HG02981 (cell line): ENCODE measurements at regions not wholly inside any gene's neighbourhood (a gene's known extent, or its start where the extent isn't known, plus 50 kb on each side); places are given as distances from the start of the nearest gene placed in this dataset.
"Not testable (repeated sequence)": the region's sequence is repeated elsewhere in the genome, so short reads cannot be mapped to it uniquely, and the experiment has no call there.

Source experiments
- ATAC-seq: cut with Tn5 transposase; IDR thresholded peaks from one replicate; pipeline ENCODE4 v1.9.1; 2021; ENCODE audit warnings: mild to moderate bottlenecking, moderate library complexity; ENCODE audit not compliant: unreplicated experiment

DNA sequence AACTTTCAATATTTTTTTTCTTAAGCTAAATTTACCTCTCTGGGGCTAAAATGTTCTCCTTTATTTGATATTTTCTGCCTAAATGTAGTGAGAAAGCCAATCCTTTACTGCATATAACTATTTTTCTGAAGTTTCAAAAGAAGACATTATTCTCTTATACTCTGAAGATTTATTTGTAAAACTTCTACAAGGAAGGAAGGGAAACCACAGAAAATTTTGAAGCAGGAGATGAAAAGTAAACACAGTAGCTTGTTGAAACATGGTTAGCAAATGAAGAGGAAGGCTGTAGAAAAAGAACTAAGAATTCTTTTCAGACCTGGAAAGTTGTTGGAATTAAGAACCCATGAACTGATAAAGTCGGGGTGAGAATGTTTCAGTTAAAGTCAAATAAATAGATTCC, 330.3 kb downstream of the HGF start:
- no peak for ATAC-seq

DNA sequence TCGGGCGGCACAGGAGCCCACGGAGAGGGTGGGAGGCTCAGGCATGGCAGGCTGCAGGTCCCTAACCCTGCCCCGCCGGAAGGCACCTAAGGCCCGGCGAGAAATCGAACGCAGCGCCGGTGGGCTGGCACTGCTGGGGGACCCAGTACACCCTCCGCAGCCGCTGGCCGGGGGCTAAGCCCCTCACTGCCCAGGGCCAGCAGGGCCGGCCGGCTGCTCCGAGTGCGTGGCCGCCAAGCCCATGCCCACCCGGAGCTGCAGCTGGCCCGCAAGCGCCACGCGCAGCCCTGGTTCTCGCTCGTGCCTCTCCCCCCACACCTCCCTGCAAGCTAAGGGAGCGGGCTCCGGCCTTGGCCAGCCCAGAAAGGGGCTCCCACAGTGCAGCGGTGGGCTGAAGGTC, 332.7 kb downstream of the HGF start:
- ATAC-seq = not testable (repeated sequence)

DNA sequence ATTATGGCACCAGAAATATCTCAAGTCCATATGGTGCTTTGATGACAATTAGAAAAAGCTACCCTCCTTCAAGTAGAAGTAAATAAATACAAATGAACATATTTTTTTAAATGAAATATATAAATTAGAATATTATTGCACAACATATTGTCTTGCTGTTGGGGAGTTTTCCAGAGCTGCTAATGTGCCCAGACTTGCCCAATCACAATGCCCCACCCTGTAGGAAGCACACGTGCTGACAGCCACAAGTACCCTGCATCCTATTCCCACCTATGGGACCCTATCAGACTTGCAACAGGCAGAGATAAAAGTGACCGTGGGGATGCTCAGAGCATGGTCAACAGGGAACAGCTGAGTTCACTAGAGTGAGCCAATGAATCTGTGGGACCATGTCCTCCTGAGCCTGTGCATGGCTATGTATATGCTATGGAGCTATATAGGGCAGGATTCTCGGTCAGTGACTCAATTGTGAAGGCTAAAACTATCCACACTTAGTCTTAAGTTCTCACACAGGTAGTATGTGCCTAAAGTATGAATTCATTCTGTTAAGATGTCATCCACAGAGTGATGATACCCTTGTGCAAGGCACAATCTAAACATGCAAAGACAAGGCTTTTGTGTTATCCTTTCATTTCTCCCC, 336.0 kb downstream of the HGF start:
- ATAC-seq = no peak

DNA sequence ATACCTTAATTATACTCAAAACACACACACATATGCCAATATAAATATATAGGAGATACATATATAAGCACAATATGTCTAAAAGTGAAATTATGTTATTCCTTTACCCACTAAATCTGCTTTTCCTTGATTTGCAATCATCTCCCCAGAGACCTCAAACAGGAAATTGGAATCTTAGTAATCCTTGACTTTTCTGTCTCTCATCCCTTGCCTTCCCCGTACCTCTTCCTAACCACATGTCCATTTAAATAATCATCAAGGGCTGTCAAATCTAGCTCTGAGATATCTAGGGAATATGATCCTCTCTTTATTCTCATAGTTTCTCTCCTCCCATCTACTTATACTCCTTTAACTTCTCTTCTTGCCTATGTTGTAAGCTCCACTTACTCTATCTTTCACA, 336.6 kb downstream of the HGF start:
- no peak for ATAC-seq

DNA sequence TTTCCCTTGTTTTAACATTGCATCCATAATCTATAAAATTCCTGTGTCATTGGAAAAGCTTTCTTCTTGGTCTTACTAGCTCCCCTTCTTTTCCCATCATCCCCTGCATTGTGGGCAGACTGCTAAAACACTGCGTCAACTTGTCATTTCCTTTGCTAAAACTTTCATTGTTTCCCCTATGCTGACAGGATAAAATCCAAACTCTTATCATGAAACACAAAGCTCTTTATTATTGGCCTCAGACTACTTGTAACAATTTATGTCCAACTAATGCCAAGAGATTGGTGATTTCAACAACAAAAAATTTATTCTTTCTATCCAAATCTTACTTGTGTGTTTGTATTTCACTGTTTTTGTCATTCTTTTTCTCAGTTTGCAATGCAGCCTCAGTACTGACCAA, 339.1 kb downstream of the HGF start:
- no peak for ATAC-seq

DNA sequence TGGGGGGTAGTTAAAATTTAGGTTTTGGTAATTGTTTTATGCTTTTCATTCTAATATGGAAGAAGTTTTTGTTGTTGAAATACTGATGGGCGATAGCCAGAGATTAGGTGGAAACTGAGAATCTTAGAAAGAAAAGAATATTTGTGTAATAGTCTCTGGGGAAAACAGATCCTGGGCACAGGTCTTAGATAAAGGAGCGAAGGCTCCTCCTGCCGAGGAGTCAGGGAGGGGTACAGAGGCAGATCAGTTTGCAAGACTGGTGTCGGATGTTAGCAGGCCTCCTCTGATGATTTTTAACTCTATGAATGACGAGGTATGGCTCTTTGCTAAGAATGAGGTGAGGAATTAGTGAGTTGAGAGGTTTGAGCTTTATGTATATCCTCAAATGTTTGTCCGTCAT, 339.7 kb downstream of the HGF start:
- no peak for ATAC-seq

DNA sequence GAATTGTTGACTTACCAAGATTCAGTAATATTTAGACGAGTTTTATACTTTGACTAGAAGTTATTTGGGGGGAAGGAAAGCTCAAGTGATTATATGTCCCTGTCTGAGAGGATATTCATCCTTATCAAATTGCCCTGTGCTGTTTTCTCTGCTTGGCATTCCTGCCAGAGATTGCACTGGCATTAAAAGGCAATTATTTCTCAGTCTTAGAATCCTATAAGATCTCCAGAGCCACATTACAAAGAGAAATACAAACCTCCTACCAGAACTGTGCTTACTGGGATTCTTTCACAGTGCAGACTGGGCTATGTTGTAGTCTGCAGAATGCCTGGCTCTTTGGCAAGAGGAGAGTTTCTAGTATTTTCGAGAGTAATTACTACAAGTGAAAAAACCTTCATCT, 342.4 kb downstream of the HGF start:
- no peak for ATAC-seq

DNA sequence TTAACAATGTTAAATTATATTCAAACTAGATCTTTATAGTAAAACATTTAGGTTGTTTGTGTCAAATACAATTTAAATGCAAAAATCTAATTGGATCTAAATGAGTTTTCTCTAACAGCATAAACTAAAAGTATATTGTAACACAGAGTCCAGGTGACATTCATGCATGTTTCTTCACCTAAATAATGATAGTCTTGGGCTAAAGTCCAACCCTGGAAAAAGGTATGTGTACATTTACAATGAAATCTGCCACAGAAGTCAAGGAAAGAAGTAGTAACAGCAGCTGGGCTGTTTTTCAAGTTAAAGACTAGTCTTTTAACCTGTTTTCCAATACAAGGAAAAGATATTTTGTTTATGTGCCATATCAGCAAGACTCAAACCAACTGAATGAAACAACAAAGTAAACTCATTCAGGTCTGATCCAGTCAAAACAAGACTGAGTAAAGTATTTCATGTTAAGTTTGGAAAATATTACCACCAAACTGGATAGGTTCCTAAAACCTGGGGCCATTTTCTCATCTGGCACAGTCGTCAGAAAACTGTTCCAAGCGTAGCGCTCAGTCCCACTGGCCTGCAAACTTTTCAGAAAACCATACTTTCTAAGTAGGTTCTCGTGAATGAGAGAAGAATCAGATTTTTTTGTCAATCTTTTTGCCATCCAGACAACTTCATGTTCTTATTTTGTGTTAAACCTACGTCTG, 349.2 kb downstream of the HGF start:
- no peak for ATAC-seq

DNA sequence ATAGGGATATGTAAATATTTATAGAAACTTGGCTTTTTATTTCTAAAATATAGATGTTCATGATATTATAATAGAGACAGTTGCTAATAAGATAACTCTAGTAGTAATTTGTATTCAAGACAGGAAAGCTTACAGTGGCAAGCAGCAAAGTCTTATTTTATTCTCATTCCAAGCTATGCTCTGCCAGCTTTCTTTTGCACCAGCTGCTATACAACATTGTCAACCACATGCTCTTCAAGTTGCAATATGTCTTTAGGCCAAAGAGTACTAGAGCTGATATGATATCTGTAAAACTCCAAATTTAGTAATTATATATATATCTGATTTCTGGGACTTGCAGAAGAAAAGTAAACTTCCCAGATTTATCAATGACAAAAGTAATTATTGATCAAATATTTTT, 350.1 kb downstream of the HGF start:
- no peak for ATAC-seq

DNA sequence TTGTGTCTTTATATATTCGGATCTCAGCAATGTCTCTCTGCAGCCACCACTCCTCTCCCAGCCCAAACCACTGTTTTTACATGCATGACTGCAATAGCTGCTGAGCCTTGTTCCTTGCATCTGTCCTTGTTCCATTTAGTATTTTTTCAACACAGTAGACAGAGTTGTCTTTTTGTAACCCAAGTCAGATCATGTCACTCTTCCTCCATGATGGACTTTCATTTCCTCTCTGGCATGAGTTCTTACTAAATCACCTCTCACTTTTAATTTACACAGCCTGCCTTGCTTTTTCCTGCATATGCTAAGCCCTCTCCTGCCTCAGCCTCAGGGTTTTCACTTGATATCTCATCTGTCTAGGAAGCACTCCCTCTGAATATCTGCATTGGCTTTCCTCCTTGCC, 353.2 kb downstream of the HGF start:
- ATAC-seq = no peak

DNA sequence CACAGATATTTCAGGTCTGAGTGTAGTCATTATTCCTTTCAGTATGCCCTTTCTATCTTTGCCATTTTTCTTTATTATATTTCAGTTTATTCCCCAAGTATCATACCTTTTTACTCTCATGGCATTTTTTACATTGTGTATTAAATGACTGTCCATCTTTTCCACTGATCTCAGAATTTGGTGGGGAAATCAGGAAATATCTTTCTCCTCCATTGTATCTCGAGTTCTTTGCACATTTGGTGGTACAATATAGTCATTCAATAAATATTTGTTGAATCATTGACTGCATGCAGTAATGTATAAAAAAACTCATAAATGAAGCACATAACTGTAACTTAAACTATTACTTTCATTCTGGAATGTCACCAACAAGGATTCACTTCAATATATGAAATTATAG, 354.7 kb downstream of the HGF start:
- ATAC-seq = no peak

DNA sequence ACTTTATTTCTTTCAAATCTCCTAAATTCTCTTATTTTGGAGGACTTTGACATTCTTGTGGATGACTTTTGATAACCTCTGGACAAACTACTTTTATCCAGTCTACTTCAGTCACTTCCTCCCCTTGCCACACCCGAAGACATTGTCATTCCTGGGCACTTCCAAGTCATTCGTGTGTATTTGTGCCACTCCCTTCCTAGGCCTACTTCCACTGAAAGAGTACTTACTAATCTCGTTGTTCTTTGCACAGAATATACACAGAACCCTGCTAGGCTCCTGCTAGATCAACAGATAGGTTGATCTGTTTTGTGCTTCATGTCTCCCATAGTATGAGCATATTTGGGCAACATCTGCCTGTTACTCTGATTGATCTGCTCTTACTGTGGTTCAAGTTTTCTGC, 355.4 kb downstream of the HGF start:
- no peak for ATAC-seq

DNA sequence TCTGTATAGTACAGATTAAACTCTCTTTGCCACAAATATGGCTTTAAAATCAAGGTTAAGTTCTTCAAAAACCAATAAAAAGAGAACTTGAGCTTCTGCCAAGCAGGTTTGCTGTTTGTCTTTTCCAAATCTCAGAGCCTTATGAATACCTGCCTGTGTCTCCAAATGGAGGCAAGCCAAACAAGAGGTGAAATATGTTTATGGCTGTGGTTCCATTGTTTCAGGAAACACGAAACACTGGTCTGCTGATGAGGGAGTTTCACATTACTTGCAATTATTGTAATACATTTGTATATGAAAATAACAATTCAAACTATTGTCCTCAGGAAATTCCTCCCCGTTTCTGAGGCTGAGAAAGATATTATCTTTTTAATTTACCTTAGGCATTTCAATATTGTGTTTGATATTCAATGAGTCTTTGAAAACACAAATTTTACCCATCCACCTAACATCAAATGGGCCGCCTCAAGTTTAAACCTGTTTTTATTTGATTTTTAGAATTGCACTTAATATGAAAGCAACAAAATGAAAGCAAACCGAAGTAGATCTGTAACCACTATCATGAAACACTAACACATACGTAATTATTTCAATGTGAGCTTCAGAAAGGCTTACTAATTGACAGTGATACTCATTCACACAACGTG, 359.3 kb downstream of the HGF start:
- no peak for ATAC-seq

DNA sequence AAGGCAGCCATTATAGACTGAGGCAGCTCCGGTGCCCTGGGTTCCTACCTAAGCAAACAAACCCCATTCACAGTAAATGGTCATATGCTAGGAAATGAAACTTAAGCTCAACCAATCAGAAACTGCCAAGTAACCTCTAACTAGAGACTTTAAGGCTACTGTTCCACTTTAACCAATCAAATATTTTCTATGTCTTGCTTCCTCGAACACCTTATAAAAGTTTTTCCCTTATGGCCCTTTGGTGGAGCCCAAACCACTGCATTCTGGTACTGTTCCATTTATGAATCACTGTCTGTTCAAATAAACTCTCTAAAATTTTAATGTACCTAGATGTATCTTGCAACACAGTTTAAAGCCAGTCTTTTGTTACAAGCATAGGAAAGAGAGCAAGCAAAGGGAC, 361.1 kb downstream of the HGF start:
- ATAC-seq = no peak

DNA sequence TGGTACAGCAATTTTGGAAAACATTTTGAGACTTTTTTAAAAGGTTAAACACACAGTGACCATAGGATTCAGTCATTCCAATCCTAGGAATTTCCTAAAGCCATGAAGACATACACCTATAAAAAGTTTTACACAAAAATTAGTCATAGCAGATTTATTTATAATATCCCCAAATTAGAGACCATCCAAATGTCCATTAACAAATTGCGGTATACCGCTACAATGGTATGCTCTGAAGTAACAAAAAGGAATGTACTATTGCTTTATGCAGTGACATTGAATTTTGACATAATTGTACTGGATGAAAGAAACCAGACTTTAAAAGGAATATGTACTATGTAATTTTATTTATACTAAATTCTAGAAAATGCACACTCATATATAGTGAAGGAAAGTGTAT, 362.8 kb downstream of the HGF start:
- no peak for ATAC-seq

DNA sequence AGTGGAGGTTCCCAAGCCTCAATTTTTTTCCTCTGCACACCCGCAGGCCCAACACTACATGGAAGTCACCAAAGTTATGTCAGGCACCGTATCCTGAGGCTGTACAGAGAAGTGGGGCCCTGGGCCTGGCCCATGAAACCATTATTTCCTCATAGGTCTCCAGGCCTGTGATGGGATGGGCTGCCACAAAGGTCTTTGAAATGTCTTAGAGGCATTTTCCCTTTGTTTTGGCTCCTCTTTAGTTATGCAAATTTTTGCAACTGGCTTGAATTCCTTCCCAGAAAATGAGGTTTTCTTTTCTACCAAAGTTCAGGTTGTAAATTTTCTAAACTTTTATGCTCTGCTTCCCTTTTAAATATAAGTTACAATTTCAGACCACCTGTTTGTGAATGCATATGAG, 365.2 kb downstream of the HGF start:
- no peak for ATAC-seq

DNA sequence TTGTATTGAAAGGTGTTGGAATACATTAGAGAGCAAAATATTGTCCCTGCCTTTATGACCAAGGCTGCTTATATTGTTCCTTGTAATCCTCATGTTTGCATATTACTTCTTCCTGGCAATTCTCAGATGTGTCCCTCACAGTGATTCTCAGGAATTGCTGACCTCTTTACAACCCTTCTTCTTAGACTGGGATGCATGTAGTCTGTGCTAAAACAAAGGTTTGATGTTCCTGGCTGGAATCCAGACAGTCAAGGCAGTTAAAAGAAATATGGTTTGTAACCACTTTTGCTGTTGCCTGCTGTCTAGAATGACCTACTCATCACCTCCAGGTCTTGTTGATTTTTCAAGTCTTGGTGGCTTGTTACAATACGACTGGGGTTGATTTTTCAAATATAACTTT, 367.6 kb downstream of the HGF start:
- ATAC-seq = no peak

DNA sequence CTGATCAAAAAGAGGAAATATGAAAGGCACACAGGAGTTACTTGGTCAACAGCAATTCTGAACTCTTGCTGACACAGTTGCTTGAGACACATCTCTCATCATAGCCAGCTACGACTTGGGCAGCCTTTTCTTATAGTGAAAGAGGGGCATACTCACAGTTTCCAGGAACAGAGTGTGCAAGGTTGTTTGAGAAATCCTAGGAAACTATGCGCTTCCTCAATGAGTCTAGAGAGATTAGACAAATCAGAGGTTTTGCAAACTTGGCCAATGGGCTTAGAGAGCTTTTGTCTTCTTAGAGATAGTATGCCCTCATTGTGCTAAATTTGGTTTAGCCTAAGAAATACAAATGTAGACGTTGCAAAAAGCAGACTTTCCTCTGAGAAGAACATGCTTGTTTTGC, 370.4 kb downstream of the HGF start:
- no peak for ATAC-seq

DNA sequence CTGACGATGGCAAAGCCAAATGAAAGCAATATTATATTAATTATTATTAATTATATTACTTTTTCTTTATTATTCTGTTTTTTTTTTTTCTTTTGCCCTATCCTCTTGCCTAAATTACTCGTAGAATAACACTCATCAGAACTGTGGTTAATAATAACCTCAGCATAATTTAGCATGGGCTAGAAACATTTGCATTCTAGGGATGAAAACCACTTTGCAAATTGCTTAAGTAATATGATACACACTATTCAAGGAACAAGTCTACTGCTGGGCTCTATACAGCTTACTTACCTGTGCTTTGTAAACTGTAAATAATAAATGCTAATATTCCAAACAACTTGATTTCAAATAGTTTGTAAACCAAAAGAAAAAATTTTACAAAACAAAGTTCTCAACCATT, 375.8 kb downstream of the HGF start:
- ATAC-seq = no peak

DNA sequence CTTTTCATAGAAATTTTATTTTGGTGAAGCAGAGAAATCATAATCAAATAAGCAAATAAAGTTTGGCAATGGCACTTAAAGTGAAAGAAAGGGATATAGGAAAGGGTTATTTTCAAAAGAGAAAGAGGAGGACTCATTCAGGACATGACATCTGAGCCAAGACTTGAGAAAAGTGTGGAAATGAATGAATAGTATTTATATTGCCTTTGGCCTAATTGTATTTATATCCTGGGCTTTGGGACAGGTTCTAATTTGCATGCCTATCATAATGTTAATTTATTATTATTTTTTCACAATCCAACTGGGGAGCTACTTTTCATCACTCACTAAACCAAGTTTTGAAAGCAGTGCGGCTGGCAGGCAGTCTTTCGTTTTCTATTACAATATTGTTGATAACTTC, 376.8 kb downstream of the HGF start:
- ATAC-seq = no peak

DNA sequence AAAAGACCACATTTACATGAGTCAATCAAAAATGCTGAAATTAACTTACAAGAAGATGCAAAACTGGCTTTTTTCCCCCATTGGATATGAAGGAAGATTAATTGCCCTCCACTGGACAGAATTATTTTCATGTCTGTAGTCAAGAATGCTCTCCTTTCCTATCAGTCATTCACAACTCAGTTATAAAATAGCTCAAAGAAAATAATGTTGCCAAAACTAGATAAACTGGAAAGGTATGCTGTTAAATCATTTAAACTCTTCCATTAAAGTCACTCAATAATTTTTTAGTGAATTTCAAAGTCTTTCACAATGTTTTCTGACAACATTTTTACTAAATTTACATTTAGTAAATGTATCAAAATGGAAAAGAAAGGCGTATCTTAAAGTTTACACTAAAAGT, 384.5 kb downstream of the HGF start:
- no peak for ATAC-seq

DNA sequence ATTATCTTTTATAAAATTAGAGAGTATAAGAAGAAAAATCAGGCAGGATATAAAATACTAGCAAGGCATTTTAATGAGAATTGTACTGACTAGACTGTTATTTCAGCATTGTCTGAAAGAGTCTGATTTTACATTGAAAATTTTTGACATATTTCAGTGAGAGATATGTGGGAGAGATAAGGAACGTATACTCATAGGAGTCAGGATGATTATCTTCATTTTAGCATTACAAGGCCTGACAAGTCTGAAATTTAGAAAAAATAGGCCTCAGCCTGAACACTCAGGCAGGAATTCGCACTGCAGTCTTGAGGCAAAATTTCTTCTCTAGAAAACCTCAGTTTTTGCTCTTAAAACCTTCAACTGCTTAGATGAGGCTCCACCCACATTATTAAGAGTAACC, 386.0 kb downstream of the HGF start:
- ATAC-seq = no peak

DNA sequence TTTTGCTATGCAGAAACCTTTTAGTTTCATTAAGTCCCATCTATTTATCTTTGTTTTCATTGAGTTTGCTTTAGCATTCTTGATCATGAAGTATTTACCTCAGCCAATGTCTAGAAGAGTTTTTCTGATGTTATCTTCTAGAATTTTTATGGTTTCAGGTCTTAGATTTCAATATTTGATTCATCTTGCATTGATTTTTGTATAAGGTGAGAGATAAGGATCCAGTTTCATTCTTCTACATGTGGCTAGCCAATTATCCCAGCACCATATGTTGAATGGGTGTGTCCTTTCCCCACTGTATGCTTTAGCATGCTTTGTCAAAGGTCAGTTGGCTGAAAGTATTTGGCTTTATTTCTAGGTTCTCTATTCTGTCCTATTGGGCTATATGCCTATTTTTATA, 395.2 kb downstream of the HGF start:
- ATAC-seq = not testable (repeated sequence)
